GM13976 (cell line): ENCODE measurements at regions not wholly inside any gene's neighbourhood (a gene's known extent, or its start where the extent isn't known, plus 50 kb on each side); places are given as distances from the start of the nearest gene placed in this dataset.
"Not testable (repeated sequence)": the region's sequence is repeated elsewhere in the genome, so short reads cannot be mapped to it uniquely, and the experiment has no call there.

Source experiments
- DNase-seq: peaks from one replicate; pipeline ENCODE4 v3.0.0; 2012; ENCODE audit warnings: low spot score
- in situ Hi-C: fragments of 300-500 bp; cut with MboI; formaldehyde crosslinking; loops from one replicate; pipeline ENCODE4 v1.12.0; 2022; ENCODE audit warnings: low sequenced_read_pairs, mixed read lengths, inconsistent platforms; ENCODE audit not compliant: unreplicated experiment
- TF ChIP-seq, protein P1 (sequence below): IDR thresholded peaks from 2 replicates; pipeline ENCODE4 v1.5.1; 2012; ENCODE audit warnings: borderline replicate concordance, mild to moderate bottlenecking; ENCODE audit not compliant: insufficient read depth; ENCODE audit errors: extremely low read depth, missing control alignments, control extremely low read depth

DNA sequence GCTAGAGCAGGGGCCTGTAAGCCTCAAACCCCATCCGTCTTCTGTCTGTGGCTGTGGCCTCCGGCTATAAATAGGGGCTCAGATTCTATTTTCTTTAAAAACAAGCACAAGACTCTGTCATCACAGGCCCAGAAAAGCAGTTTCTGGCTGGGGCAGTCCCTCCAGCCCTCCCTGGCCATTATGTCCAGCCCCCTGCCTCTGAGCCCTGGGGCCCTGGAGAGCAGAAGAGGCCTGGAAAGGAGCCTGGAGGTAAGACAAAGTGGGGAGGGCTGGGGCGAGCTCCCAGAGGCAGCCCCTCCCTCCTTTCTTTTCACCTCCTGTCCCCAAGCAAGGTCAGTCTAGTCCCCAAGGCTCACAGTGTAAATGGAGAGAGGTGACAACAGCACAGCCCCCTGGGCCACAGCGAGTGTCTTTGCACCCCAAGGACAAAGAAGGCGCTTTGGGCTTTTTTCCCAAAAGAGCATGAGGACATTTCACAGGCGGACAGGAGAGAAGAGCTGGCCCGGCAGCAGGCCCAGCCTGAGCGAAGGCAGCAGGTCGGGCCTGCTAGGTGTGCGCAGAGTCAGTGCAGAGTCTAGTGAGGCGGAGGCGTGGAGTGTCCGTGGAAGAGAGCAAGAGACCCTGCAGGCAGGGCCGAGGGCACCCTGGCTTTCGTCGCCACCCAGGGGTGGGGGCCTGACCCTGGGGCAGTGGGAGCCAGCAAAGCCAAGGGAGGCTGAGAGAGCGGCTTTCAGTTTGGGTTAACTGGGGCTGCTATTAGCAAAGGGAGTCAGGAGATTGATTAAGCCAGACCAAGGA is 188.3 kb downstream of the TBC1D2B start:
- in situ Hi-C loops = no loop called here
- TF ChIP-seq, protein P1, sequence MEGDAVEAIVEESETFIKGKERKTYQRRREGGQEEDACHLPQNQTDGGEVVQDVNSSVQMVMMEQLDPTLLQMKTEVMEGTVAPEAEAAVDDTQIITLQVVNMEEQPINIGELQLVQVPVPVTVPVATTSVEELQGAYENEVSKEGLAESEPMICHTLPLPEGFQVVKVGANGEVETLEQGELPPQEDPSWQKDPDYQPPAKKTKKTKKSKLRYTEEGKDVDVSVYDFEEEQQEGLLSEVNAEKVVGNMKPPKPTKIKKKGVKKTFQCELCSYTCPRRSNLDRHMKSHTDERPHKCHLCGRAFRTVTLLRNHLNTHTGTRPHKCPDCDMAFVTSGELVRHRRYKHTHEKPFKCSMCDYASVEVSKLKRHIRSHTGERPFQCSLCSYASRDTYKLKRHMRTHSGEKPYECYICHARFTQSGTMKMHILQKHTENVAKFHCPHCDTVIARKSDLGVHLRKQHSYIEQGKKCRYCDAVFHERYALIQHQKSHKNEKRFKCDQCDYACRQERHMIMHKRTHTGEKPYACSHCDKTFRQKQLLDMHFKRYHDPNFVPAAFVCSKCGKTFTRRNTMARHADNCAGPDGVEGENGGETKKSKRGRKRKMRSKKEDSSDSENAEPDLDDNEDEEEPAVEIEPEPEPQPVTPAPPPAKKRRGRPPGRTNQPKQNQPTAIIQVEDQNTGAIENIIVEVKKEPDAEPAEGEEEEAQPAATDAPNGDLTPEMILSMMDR = no peak
- DNase-seq = no peak

- DNase-seq, in situ Hi-C loops: not testable (repeated sequence)
These were observed 189.7 kb downstream of the TBC1D2B start for GRCh38 chr15:77887563-77888429.

DNA sequence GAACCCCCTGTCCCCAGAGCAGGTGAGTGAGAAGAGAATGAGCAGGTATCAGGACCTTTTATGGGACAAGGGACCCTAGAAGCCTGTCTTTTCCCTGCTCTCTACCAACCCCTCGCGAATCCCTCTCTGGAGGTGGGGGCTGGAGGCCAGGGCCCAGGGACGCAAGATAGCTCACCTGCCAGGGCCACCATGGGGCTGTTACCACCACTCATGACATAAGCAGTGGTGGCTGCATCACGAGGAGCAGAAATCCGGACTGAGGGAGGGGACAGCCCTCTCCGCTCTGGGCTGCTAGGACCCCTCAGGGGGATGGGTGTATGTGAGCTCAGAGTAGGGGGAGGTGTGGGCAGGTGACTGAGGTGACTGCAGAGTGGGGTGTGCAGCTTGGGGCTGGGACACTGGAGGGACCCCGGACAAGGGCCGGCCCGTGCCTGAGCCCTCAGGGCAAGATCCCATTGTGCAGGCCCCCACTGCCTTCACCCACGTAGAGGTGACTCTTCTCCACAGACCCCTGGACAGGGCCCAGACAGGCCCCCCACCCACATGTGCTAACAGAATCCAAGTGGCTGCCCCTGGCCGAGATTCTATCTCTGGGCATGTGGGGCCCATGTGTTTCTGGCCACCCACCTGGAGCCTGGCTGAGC is 190.6 kb downstream of the TBC1D2B start:
- TF ChIP-seq, protein P1 = no peak
- no peak for DNase-seq
- in situ Hi-C loops = no loop called here

- DNase-seq, in situ Hi-C loops: not testable (repeated sequence)
These were observed 191.5 kb downstream of the TBC1D2B start for GRCh38 chr15:77885877-77886500.

GRCh38 chr15:77883012-77883411 is 194.5 kb downstream of the TBC1D2B start:
- DNase-seq, in situ Hi-C loops: not testable (repeated sequence)

DNA sequence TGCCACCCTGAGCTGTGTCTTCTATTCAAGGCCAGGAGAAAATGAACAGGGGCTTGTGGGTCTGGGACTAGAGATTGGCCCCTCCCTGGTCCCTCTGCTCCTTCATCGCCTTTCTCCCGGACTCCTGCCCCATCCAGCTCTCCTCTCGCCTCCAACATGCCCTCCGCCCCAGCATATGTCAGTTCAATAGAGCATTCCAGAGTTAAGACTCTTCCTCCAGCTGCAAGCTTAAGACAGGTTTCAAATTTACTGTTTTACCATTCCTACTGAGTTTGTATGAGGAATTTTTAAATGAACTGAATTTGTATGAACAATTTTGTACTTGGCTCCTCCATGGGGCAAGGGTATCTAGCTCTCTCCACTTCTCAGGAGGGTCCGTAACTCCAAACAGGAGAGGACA is 195.6 kb downstream of the TBC1D2B start:
- TF ChIP-seq, protein P1 = no peak
- no peak for DNase-seq
- in situ Hi-C loops = no loop called here

GRCh38 chr15:77881535-77881934 is 196.0 kb downstream of the TBC1D2B start:
- in situ Hi-C loops, DNase-seq: not testable (repeated sequence)

- in situ Hi-C loops, DNase-seq: not testable (repeated sequence)
These were observed 198.0 kb downstream of the TBC1D2B start for GRCh38 chr15:77879466-77879865.
